DOHH2 (cell line): ENCODE measurements at regions not wholly inside any gene's neighbourhood (a gene's known extent, or its start where the extent isn't known, plus 50 kb on each side); places are given as distances from the start of the nearest gene placed in this dataset.

ENCODE experiments used
- H3F3A ChIP-seq: fragments of 200-600 bp; sonication (generic), shearing (Covaris generic); 2 replicates; pipeline ENCODE4 v1.6.0; 2016; ENCODE audit warnings: antibody characterized with exemption, mild to moderate bottlenecking; ENCODE audit not compliant: control insufficient read depth, insufficient read depth
- H3K27ac ChIP-seq: fragments of 200-600 bp; sonication (generic); 2 replicates; pipeline ENCODE4 v1.5.1; 2014; ENCODE audit warnings: low read depth, mild to moderate bottlenecking, low read length, moderate library complexity
- H3K27me3 ChIP-seq: fragments of 200-600 bp; sonication (generic); 2 replicates; pipeline ENCODE4 v1.6.1; 2014; ENCODE audit warnings: mild to moderate bottlenecking, low read length, mixed read lengths; ENCODE audit not compliant: control insufficient read depth
- H3K36me3 ChIP-seq: fragments of 200-600 bp; sonication (generic); 2 replicates; pipeline ENCODE4 v1.6.1; 2014; ENCODE audit warnings: mild to moderate bottlenecking, low read length, moderate library complexity, mixed read lengths; ENCODE audit not compliant: control insufficient read depth
- H3K4me1 ChIP-seq: fragments of 200-600 bp; sonication (generic); 2 replicates; pipeline ENCODE4 v1.6.1; 2014; ENCODE audit warnings: mild to moderate bottlenecking, low read length, mixed read lengths; ENCODE audit not compliant: control insufficient read depth
- H3K4me2 ChIP-seq: fragments of 200-600 bp; sonication (generic); 2 replicates; pipeline ENCODE4 v1.6.0; 2014; ENCODE audit warnings: mild to moderate bottlenecking, low read length, moderate library complexity
- H3K4me3 ChIP-seq: fragments of 200-600 bp; sonication (generic); 2 replicates; pipeline ENCODE4 v1.5.1; 2014; ENCODE audit warnings: mild to moderate bottlenecking, low read length, mixed read lengths
- H3K79me2 ChIP-seq: fragments of 200-600 bp; sonication (generic); 2 replicates; pipeline ENCODE4 v1.6.1; 2014; ENCODE audit warnings: mild to moderate bottlenecking, low read length, mixed read lengths; ENCODE audit not compliant: control insufficient read depth
- H3K9me2 ChIP-seq: fragments of 200-600 bp; sonication (generic); replicated peaks from 2 replicates; pipeline ENCODE4 v1.6.1; 2014; ENCODE audit warnings: mild to moderate bottlenecking, low read length, mixed read lengths; ENCODE audit not compliant: control insufficient read depth
- H3K9me3 ChIP-seq: fragments of 200-600 bp; sonication (generic); 2 replicates; pipeline ENCODE4 v1.6.1; 2014; ENCODE audit warnings: antibody characterized with exemption, low read length, mixed read lengths; ENCODE audit not compliant: control insufficient read depth, insufficient read depth
- H4K20me1 ChIP-seq: fragments of 200-600 bp; sonication (generic); 2 replicates; pipeline ENCODE4 v1.6.0; 2014; ENCODE audit warnings: low read depth, mild to moderate bottlenecking, antibody characterized with exemption, low read length, moderate library complexity; ENCODE audit not compliant: control insufficient read depth, insufficient read depth
- EZH2phosphoT487 ChIP-seq: fragments of 200-600 bp; sonication (generic); IDR thresholded peaks from 2 replicates; pipeline ENCODE4 v1.6.1; 2017; ENCODE audit warnings: borderline replicate concordance, mild to moderate bottlenecking, antibody characterized with exemption, low read length, moderate library complexity, mixed read lengths
- TF ChIP-seq, protein P1 (sequence below): fragments of 200-600 bp; sonication (generic); IDR thresholded peaks from one replicate; pipeline ENCODE4 v1.5.1; 2014; ENCODE audit warnings: antibody characterized with exemption, mild to moderate bottlenecking, low read depth, low read length; ENCODE audit not compliant: poor library complexity, severe bottlenecking

GRCh38 chr1:201708691-201709090 is 120.3 kb upstream of the IPO9 start:
- Histone ChIP-seq H3K4me1 (no peaks in the 10 kb centered on the region), H3F3A (no peaks in the 10 kb centered on the region), H3K27ac (no peak overlapping the region), H3K4me3 (no peak overlapping the region), H3K36me3 (no peaks in the 10 kb centered on the region), H3K9me3 (no peaks in the 10 kb centered on the region), H3K27me3 (0 out of 2 replicates have a peak, but pooled peaks cover 2% of the 10 kb centered on the region), H3K4me2 (no peak overlapping the region), H4K20me1 (no peaks in the 10 kb centered on the region), H3K79me2 (no peaks in the 10 kb centered on the region), H3K9me2 (no peaks in the 10 kb centered on the region)
- no peak for TF ChIP-seq EZH2phosphoT487
- TF ChIP-seq, protein P1, sequence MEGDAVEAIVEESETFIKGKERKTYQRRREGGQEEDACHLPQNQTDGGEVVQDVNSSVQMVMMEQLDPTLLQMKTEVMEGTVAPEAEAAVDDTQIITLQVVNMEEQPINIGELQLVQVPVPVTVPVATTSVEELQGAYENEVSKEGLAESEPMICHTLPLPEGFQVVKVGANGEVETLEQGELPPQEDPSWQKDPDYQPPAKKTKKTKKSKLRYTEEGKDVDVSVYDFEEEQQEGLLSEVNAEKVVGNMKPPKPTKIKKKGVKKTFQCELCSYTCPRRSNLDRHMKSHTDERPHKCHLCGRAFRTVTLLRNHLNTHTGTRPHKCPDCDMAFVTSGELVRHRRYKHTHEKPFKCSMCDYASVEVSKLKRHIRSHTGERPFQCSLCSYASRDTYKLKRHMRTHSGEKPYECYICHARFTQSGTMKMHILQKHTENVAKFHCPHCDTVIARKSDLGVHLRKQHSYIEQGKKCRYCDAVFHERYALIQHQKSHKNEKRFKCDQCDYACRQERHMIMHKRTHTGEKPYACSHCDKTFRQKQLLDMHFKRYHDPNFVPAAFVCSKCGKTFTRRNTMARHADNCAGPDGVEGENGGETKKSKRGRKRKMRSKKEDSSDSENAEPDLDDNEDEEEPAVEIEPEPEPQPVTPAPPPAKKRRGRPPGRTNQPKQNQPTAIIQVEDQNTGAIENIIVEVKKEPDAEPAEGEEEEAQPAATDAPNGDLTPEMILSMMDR: no peak

DNA sequence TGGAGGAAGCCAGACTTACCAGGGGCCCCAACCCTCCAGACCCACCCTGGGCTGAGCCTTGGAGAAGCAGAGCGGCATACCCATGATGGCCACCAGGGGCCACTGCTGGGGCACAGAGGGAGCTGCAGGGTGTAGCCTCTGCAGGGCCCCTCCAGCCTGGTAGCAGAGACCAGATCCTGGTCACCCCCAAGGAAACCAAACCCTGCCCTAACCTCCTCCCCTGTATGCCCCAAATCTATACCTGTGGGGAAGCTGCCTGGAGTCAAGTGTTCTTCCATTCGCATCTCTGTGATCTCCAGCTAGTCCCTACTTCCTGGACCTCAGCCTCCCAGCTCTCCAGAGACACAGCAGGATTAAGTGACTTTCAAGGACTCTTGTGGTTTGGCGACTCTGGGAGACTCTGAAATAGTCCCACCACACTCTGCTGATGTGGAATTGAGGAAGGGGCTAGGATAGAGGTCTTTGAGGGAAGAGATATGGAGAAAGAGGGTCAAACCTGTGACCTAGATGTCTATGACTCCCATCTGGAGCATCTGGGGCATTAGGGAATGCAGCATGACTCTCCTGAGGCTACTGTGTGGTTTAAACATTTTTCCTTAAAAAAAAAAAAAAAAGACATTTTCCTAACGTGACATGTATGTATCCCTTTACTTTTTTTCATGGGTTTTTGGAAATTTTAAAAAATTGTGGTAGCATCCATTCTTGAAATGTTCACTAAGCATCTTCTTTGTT is 119.2 kb upstream of the IPO9 start:
- Histone ChIP-seq H3K4me2 (no peak overlapping the region), H4K20me1 (no peaks in the 10 kb centered on the region), H3K4me1 (no peaks in the 10 kb centered on the region)

GRCh38 chr1:201710632-201711597 is 118.0 kb upstream of the IPO9 start:
- H3K9me2 ChIP-seq: no peaks in the 10 kb centered on the region
- no peaks in the 10 kb centered on the region for H3K9me3 ChIP-seq
- H3K4me3 ChIP-seq: no peak overlapping the region
- H3K36me3 ChIP-seq: no peaks in the 10 kb centered on the region
- no peak overlapping the region for H3K27ac ChIP-seq
- H3F3A ChIP-seq: no peaks in the 10 kb centered on the region
- no peak overlapping the region for H3K4me2 ChIP-seq
- H3K4me1 ChIP-seq: peaks cover 6% of the 10 kb centered on the region
- TF ChIP-seq, protein P1: no peak
- TF ChIP-seq EZH2phosphoT487: no peak
- 0 out of 2 replicates have a peak, but pooled peaks cover 2% of the 10 kb centered on the region for H3K27me3 ChIP-seq
- no peaks in the 10 kb centered on the region for H4K20me1 ChIP-seq
- H3K79me2 ChIP-seq: no peaks in the 10 kb centered on the region

More for the DNA sequence above, 119.2 kb upstream of the IPO9 start:
- H3K36me3 ChIP-seq: no peaks in the 10 kb centered on the region
- TF ChIP-seq, protein P1: peak; percentile 72
- no peak for TF ChIP-seq EZH2phosphoT487
- 0 out of 2 replicates have a peak, but pooled peaks cover 2% of the 10 kb centered on the region for H3K27me3 ChIP-seq
- no peak overlapping the region for H3K27ac ChIP-seq
- H3K4me3 ChIP-seq: no peak overlapping the region
- H3F3A ChIP-seq: no peaks in the 10 kb centered on the region
- H3K9me2 ChIP-seq: no peaks in the 10 kb centered on the region
- H3K79me2 ChIP-seq: no peaks in the 10 kb centered on the region
- H3K9me3 ChIP-seq: no peaks in the 10 kb centered on the region
